IMR-90 (cell line): ENCODE measurements at regions not wholly inside any gene's neighbourhood (a gene's known extent, or its start where the extent isn't known, plus 50 kb on each side); places are given as distances from the start of the nearest gene placed in this dataset.

Experiments
- ATAC-seq: fragments of 200-7000 bp; cut with Tn5 transposase; 2 replicates; pipeline ENCODE4 v1.9.1; 2020; ENCODE audit warnings: low read depth, mild to moderate bottlenecking, moderate library complexity
- BruUV-seq: library from RNA; stranded (reverse); fragments of 400-500 nt; replicated peaks from 2 replicates; lab custom pipeline; 2021; lab: Mats Ljungman, UMichigan
- CTCF ChIA-PET: fragments of 300-600 bp; formaldehyde crosslinking; extraction: SDS; loops from one replicate; lab custom pipeline; 2021; ENCODE audit warnings: antibody characterized with exemption; lab: Yijun Ruan, JAX
- POLR2A ChIA-PET: fragments of 300-600 bp; sonication (Branson Sonifier 250); formaldehyde crosslinking; loops from one replicate; lab custom pipeline; 2022; ENCODE audit warnings: antibody characterized with exemption; ENCODE audit not compliant: unreplicated experiment; lab: Charles Lee
- DNase-seq: peaks from one replicate; pipeline ENCODE4 v3.0.0; 2013
- H2AFZ ChIP-seq: replicated peaks from 2 replicates; pipeline ENCODE3; 2013; ENCODE audit warnings: low read length, mild to moderate bottlenecking; ENCODE audit not compliant: poor library complexity
- H2AK5ac ChIP-seq: 2 replicates; pipeline ENCODE4 v1.6.1; 2013; ENCODE audit warnings: low read depth, low read length, inconsistent platforms
- H2AK9ac ChIP-seq: replicated peaks from 2 replicates; pipeline ENCODE3; 2013; ENCODE audit warnings: mild to moderate bottlenecking, low read depth, low read length, moderate library complexity; ENCODE audit not compliant: poor library complexity
- H2BK120ac ChIP-seq: 2 replicates; pipeline ENCODE4 v1.6.1; 2013; ENCODE audit warnings: low read depth, low read length, inconsistent platforms
- H2BK15ac ChIP-seq: 3 replicates; pipeline ENCODE4 v1.6.1; 2013; ENCODE audit warnings: low read depth, low read length, inconsistent platforms
- H2BK20ac ChIP-seq: 2 replicates; pipeline ENCODE4 v1.6.1; 2013; ENCODE audit warnings: low read depth, mild to moderate bottlenecking, inconsistent platforms, low read length, moderate library complexity
- H2BK5ac ChIP-seq: 2 replicates; pipeline ENCODE4 v1.6.1; 2013; ENCODE audit warnings: mild to moderate bottlenecking, low read depth, low read length, inconsistent platforms; ENCODE audit not compliant: poor library complexity, severe bottlenecking
- H3K14ac ChIP-seq: replicated peaks from 2 replicates; pipeline ENCODE4 v1.6.1; 2013; ENCODE audit warnings: low read depth, low read length, inconsistent platforms
- H3K18ac ChIP-seq: 2 replicates; pipeline ENCODE4 v1.6.1; 2013; ENCODE audit warnings: low read depth, low read length, control low read depth
- H3K23ac ChIP-seq: 2 replicates; pipeline ENCODE4 v1.6.1; 2013; ENCODE audit warnings: low read depth, low read length, inconsistent platforms
- H3K27ac ChIP-seq: 2 replicates; pipeline ENCODE4 v1.5.1; 2013; ENCODE audit warnings: mild to moderate bottlenecking, control low read depth, low read length; ENCODE audit not compliant: insufficient read depth
- H3K27me3 ChIP-seq: 2 replicates; pipeline ENCODE4 v1.6.1; 2013; ENCODE audit warnings: low read length; ENCODE audit not compliant: control insufficient read depth, insufficient read depth
- H3K36me3 ChIP-seq: 2 replicates; pipeline ENCODE4 v1.6.1; 2013; ENCODE audit warnings: low read length, mixed read lengths; ENCODE audit not compliant: control insufficient read depth, insufficient read depth
- H3K4ac ChIP-seq: 2 replicates; pipeline ENCODE4 v1.6.1; 2013; ENCODE audit warnings: low read depth, low read length, inconsistent platforms
- H3K4me1 ChIP-seq: 2 replicates; pipeline ENCODE4 v1.6.1; 2013; ENCODE audit warnings: low read length, mixed read lengths; ENCODE audit not compliant: control insufficient read depth, insufficient read depth
- H3K4me2 ChIP-seq: 2 replicates; pipeline ENCODE4 v1.6.1; 2013; ENCODE audit warnings: low read depth, mild to moderate bottlenecking, control low read depth, low read length, moderate library complexity
- H3K4me3 ChIP-seq: 2 replicates; pipeline ENCODE4 v1.5.1; 2013; ENCODE audit warnings: low read depth, mild to moderate bottlenecking, control low read depth, low read length, moderate library complexity; ENCODE audit not compliant: insufficient read depth
- H3K56ac ChIP-seq: 2 replicates; pipeline ENCODE4 v1.6.1; 2013; ENCODE audit warnings: low read length, inconsistent platforms; ENCODE audit not compliant: insufficient read depth; ENCODE audit errors: extremely low read depth
- H3K79me1 ChIP-seq, 2 experiments: 2 replicates each; pipeline ENCODE4 v1.6.1; 2013; ENCODE audit warnings: low read length in 2 of 2, inconsistent platforms in 1 of 2, low read depth in 1 of 2
- H3K9ac ChIP-seq: 2 replicates; pipeline ENCODE4 v1.6.1; 2013; ENCODE audit warnings: low read depth, low read length, control low read depth
- H3K9me1 ChIP-seq: 2 replicates; pipeline ENCODE4 v1.6.1; 2013; ENCODE audit warnings: low read length, inconsistent platforms; ENCODE audit not compliant: insufficient read depth
- H3K9me3 ChIP-seq: 2 replicates; pipeline ENCODE4 v1.6.1; 2013; ENCODE audit warnings: low read length; ENCODE audit not compliant: control insufficient read depth, insufficient read depth
- H4K20me1 ChIP-seq: 2 replicates; pipeline ENCODE4 v1.6.1; 2013; ENCODE audit warnings: low read length, inconsistent platforms; ENCODE audit not compliant: insufficient read depth
- H4K5ac ChIP-seq: 2 replicates; pipeline ENCODE4 v1.6.1; 2013; ENCODE audit warnings: mild to moderate bottlenecking, low read depth, low read length, control low read depth
- H4K8ac ChIP-seq, 2 experiments: 2 replicates each; pipeline ENCODE4 v1.6.1; 2013; ENCODE audit warnings: low read depth in 2 of 2, low read length in 2 of 2, control low read depth in 1 of 2, inconsistent platforms in 1 of 2
- H4K91ac ChIP-seq: 2 replicates; pipeline ENCODE4 v1.6.1; 2013; ENCODE audit warnings: low read depth, low read length, inconsistent platforms; ENCODE audit not compliant: insufficient read depth
- MAFK ChIP-seq: IDR thresholded peaks from 2 replicates; pipeline ENCODE4 v1.6.1; 2012; ENCODE audit warnings: low read depth, low read length, improper control_type of control experiment
- SMC3 ChIP-seq: fragments of 150-350 bp; IDR thresholded peaks from 2 replicates; pipeline ENCODE4 v1.6.1; 2016; ENCODE audit warnings: low read depth, mild to moderate bottlenecking, antibody characterized with exemption, low read length, moderate library complexity
- WGBS, 2 experiments: methylation state at CpG; one replicate each; pipeline versions ENCODE4 v1.1.5 to v1.1.7; 2013; ENCODE audit warnings: missing lambda C conversion rate in 2 of 2; ENCODE audit not compliant: insufficient read length in 1 of 2; ENCODE audit errors: extremely low coverage in 2 of 2; 5-methylcytosine and 5-hydroxymethylcytosine counted together
- dilution Hi-C: fragments of 300-500 bp; cut with HindIII; formaldehyde crosslinking; loops from one replicate; pipeline ENCODE4 v1.14.3; 2018; ENCODE audit warnings: low sequenced_read_pairs; ENCODE audit not compliant: unreplicated experiment
- in situ Hi-C: fragments of 300-500 bp; cut with MboI; formaldehyde crosslinking; loops from 3 replicates; pipeline ENCODE4 v1.14.3; 2019; ENCODE audit warnings: low sequenced_read_pairs, inconsistent platforms, mixed read lengths
- intact Hi-C: fragments of 100-400 bp; cut with micrococcal nuclease; formaldehyde crosslinking; loops from 2 replicates; pipeline ENCODE4 v1.10.0; 2022

DNA sequence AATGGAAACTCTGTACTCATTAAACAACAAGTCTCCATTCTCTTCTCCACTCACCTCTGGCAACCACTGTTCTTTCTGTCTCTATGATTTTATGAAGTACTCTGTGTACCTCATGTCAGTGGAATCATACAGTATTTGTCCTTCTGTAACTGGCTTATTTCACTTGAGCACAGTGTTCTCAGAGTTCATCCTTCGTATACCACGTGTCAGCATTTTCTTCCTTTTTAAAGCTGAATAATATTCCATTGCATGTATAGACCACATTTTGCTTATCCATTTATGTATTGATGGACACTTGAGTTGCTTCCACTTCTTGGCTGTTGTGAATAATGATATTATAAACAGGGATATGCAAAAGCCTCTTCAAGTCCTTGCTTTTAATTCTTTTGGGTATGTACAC, 333.0 kb upstream of the ZNF32 start:
- Histone ChIP-seq H3K9me1 (peaks cover 5% of the 10 kb centered on the region; the same call in 1 of the 2 replicates), H3K4me3 (no peak overlapping the region), H3K27ac (no peak overlapping the region), H3K14ac (no peak overlapping the region), H2BK15ac (no peak overlapping the region), H3K9ac (no peak overlapping the region), H3K36me3 (no peaks in the 10 kb centered on the region), H4K5ac (no peak overlapping the region), H4K8ac (no peak overlapping the region), H3K56ac (no peak overlapping the region), H2BK120ac (no peak overlapping the region), H3K23ac (no peak overlapping the region), H2AK9ac (no peak overlapping the region), H2AFZ (no peak overlapping the region), H3K27me3 (no peaks in the 10 kb centered on the region; the same call in 1 of the 2 replicates), H3K9me3 (no peaks in the 10 kb centered on the region), H3K18ac (no peak overlapping the region), H4K91ac (no peak overlapping the region), H4K20me1 (no peaks in the 10 kb centered on the region), H2AK5ac (no peak overlapping the region), H2BK5ac (no peak overlapping the region), H3K4me2 (no peak overlapping the region), H2BK20ac (no peak overlapping the region), H3K4ac (no peak overlapping the region), H3K79me1 (no peaks in the 10 kb centered on the region), H3K4me1 (no peaks in the 10 kb centered on the region)
- ATAC-seq (no peak), DNase-seq (no peak)
- BruUV-seq, result no TSS peak
- POLR2A ChIA-PET, result no interaction called here
- WGBS, 2 experiments, result no CpG with 5 or more reads among the region's 2 CpGs
- dilution Hi-C loops (no loop called here), intact Hi-C loops (no loop called here), in situ Hi-C loops (no loop called here)
- TF ChIP-seq SMC3, result no peak
- TF ChIP-seq MAFK, result peak; percentile 81
- CTCF ChIA-PET, result no interaction called here
